MM.1S (cell line): ENCODE measurements at regions not wholly inside any gene's neighbourhood (a gene's known extent, or its start where the extent isn't known, plus 50 kb on each side); places are given as distances from the start of the nearest gene placed in this dataset.

Experiments used
- DNase-seq: peaks from one replicate; pipeline ENCODE4 v3.0.0-alpha.2; 2015
- H2AFZ ChIP-seq: fragments of 300-600 bp; sonication (generic); 2 replicates; pipeline ENCODE4 v1.6.0; 2016; ENCODE audit warnings: antibody characterized with exemption, low read length
- H3F3A ChIP-seq: fragments of 300-600 bp; sonication (generic); 2 replicates; pipeline ENCODE4 v1.6.1; 2016; ENCODE audit warnings: mild to moderate bottlenecking, antibody characterized with exemption, low read length, moderate library complexity, mixed read lengths; ENCODE audit not compliant: insufficient read depth
- H3K27ac ChIP-seq: fragments of 300-600 bp; sonication (generic); 2 replicates; pipeline ENCODE4 v1.5.1; 2016; ENCODE audit warnings: mild to moderate bottlenecking, low read length
- H3K27me3 ChIP-seq: fragments of 300-600 bp; sonication (generic); replicated peaks from 2 replicates; pipeline ENCODE4 v1.6.0; 2016; ENCODE audit warnings: low read length; ENCODE audit not compliant: insufficient read depth
- H3K36me3 ChIP-seq: fragments of 300-600 bp; sonication (generic); replicated peaks from 2 replicates; pipeline ENCODE4 v1.6.1; 2016; ENCODE audit warnings: mild to moderate bottlenecking, low read length, mixed read lengths; ENCODE audit not compliant: insufficient read depth
- H3K4me1 ChIP-seq: fragments of 300-600 bp; sonication (generic); 2 replicates; pipeline ENCODE4 v1.6.1; 2016; ENCODE audit warnings: low read length, mixed read lengths
- H3K4me2 ChIP-seq: fragments of 300-600 bp; sonication (generic); 2 replicates; pipeline ENCODE4 v1.6.0; 2016; ENCODE audit warnings: low read depth, low read length
- H3K4me3 ChIP-seq: fragments of 300-600 bp; sonication (generic); 2 replicates; pipeline ENCODE4 v1.5.1; 2016; ENCODE audit warnings: low read length, mixed read lengths
- H3K79me2 ChIP-seq: fragments of 300-600 bp; sonication (generic); 2 replicates; pipeline ENCODE4 v1.6.1; 2016; ENCODE audit warnings: mixed run types, low read length, mixed read lengths
- H3K9ac ChIP-seq: fragments of 300-600 bp; sonication (generic); 2 replicates; pipeline ENCODE4 v1.6.1; 2016; ENCODE audit warnings: low read length, mixed read lengths
- H3K9me2 ChIP-seq: fragments of 300-600 bp; sonication (generic); replicated peaks from 2 replicates; pipeline ENCODE4 v1.6.1; 2016; ENCODE audit warnings: mild to moderate bottlenecking, low read length, mixed read lengths; ENCODE audit not compliant: insufficient read depth
- H3K9me3 ChIP-seq: fragments of 300-600 bp; sonication (generic); replicated peaks from 2 replicates; pipeline ENCODE4 v1.6.1; 2016; ENCODE audit warnings: mild to moderate bottlenecking, low read length, mixed read lengths; ENCODE audit not compliant: insufficient read depth
- H4K20me1 ChIP-seq: fragments of 300-600 bp; sonication (generic); 2 replicates; pipeline ENCODE4 v1.6.1; 2016; ENCODE audit warnings: mild to moderate bottlenecking, low read length, moderate library complexity, mixed read lengths; ENCODE audit not compliant: insufficient read depth
- CTCF ChIP-seq: fragments of 300-600 bp; sonication (generic); IDR thresholded peaks from 2 replicates; pipeline ENCODE4 v1.5.1; 2016; ENCODE audit warnings: antibody characterized with exemption, low read length, mixed read lengths
- EZH2 ChIP-seq: fragments of 300-600 bp; sonication (generic); optimal IDR thresholded peaks from 2 replicates; pipeline ENCODE3; 2017; ENCODE audit warnings: low read depth, mild to moderate bottlenecking, antibody characterized with exemption, low read length, mixed read lengths
- EZH2phosphoT487 ChIP-seq: fragments of 300-600 bp; sonication (generic); IDR thresholded peaks from 2 replicates; pipeline ENCODE4 v1.6.1; 2018; ENCODE audit warnings: antibody characterized with exemption, low read length

GRCh38 chr1:3988431-3988830 lies 88.4 kb upstream of the C1orf174 start:
- no peak overlapping the region for H3K27ac ChIP-seq
- H3K4me1 ChIP-seq: no peaks in the 10 kb centered on the region
- no peaks in the 10 kb centered on the region for H3F3A ChIP-seq
- no peaks in the 10 kb centered on the region for H3K79me2 ChIP-seq
- H3K4me3 ChIP-seq: no peak overlapping the region
- H3K9ac ChIP-seq: no peak overlapping the region
- DNase-seq: no peak
- no peaks in the 10 kb centered on the region for H3K36me3 ChIP-seq
- TF ChIP-seq EZH2phosphoT487 (no peak), CTCF (no peak), EZH2 (no peak)
- no peaks in the 10 kb centered on the region for H3K9me3 ChIP-seq
- H3K27me3 ChIP-seq: peaks cover 58% of the 10 kb centered on the region
- no peaks in the 10 kb centered on the region for H3K9me2 ChIP-seq
- H2AFZ ChIP-seq: no peak overlapping the region
- no peak overlapping the region for H3K4me2 ChIP-seq
- H4K20me1 ChIP-seq: no peaks in the 10 kb centered on the region

- H3K36me3 ChIP-seq: no peaks in the 10 kb centered on the region
- H3K4me1 ChIP-seq: no peaks in the 10 kb centered on the region
- no peaks in the 10 kb centered on the region for H3K9me3 ChIP-seq
- H2AFZ ChIP-seq: no peak overlapping the region
- no peak for DNase-seq
- H3K4me2 ChIP-seq: no peak overlapping the region
- H3K27ac ChIP-seq: no peak overlapping the region
- no peaks in the 10 kb centered on the region for H3F3A ChIP-seq
- no peak overlapping the region for H3K9ac ChIP-seq
- H3K4me3 ChIP-seq: no peak overlapping the region
- no peaks in the 10 kb centered on the region for H4K20me1 ChIP-seq
- no peaks in the 10 kb centered on the region for H3K9me2 ChIP-seq
- TF ChIP-seq CTCF: no peak
- no peak for TF ChIP-seq EZH2phosphoT487
- no peak for TF ChIP-seq EZH2
- H3K27me3 ChIP-seq: peaks cover 58% of the 10 kb centered on the region
- H3K79me2 ChIP-seq: no peaks in the 10 kb centered on the region
Measured at GRCh38 chr1:3989465-3989864, 89.4 kb upstream of the C1orf174 start.

- no peak overlapping the region for H3K27ac ChIP-seq
- H3K36me3 ChIP-seq: no peaks in the 10 kb centered on the region
- H3K27me3 ChIP-seq: peaks cover 64% of the 10 kb centered on the region
- no peaks in the 10 kb centered on the region for H3K9me3 ChIP-seq
- H3K79me2 ChIP-seq: no peaks in the 10 kb centered on the region
- H4K20me1 ChIP-seq: no peaks in the 10 kb centered on the region
- no peaks in the 10 kb centered on the region for H3K4me1 ChIP-seq
- TF ChIP-seq CTCF (no peak), EZH2phosphoT487 (no peak), EZH2 (no peak)
- no peaks in the 10 kb centered on the region for H3F3A ChIP-seq
- no peak for DNase-seq
- H3K9me2 ChIP-seq: no peaks in the 10 kb centered on the region
- H3K4me3 ChIP-seq: no peak overlapping the region
- H2AFZ ChIP-seq: no peak overlapping the region
- no peak overlapping the region for H3K9ac ChIP-seq
- no peak overlapping the region for H3K4me2 ChIP-seq
Measured at GRCh38 chr1:3992103-3992556, 92.1 kb upstream of the C1orf174 start.
